ENCODE measurements at regions not wholly inside any gene's neighbourhood (a gene's known extent, or its start where the extent isn't known, plus 50 kb on each side); places are given as distances from the start of the nearest gene placed in this dataset.

- no peak for TF ChIP-seq E2F8 (IDR thresholded peaks at IDR 0.05; ENCODE audit: low read depth, partially characterized antibody)
- TF ChIP-seq MAX (IDR thresholded peaks at IDR 0.05; ENCODE audit: low read depth, low read length): no peak
- no peak for TF ChIP-seq HDGF (IDR thresholded peaks at IDR 0.05)
- no peak for TF ChIP-seq EP300 (IDR thresholded peaks at IDR 0.05; ENCODE audit: borderline replicate concordance in 1 of 2, control insufficient read depth in 1 of 2, low read depth in 2 of 2, low read length in 2 of 2)
- no peak for TF ChIP-seq CREB1 (IDR thresholded peaks at IDR 0.05; ENCODE audit: low read depth)
- TF ChIP-seq ETV6 (conservative IDR thresholded peaks at IDR 0.05 in 1 of 2, IDR thresholded peaks at IDR 0.05 in 1 of 2; ENCODE audit: borderline replicate concordance in 1 of 2, low read depth in 1 of 2): no peak
- no peak for TF ChIP-seq TAF1 (IDR thresholded peaks at IDR 0.05; ENCODE audit: borderline replicate concordance, low read depth, low read length)
- no peak for TF ChIP-seq HDAC2 (IDR thresholded peaks at IDR 0.05)
- no peak for TF ChIP-seq CTCF (IDR thresholded peaks at IDR 0.05 in 2 of 3, conservative IDR thresholded peaks at IDR 0.05 in 1 of 3; ENCODE audit: control insufficient read depth in 2 of 3, extremely low read depth in 1 of 3, insufficient read depth in 1 of 3, low read depth in 3 of 3, low read length in 3 of 3)
Measured at GRCh38 chr9:127559247-127559680, 52.8 kb upstream of the STXBP1 start (continued).

Data from GM12878 (cell line).